OCI-LY3 (cell line): ENCODE measurements at regions not wholly inside any gene's neighbourhood (a gene's known extent, or its start where the extent isn't known, plus 50 kb on each side); places are given as distances from the start of the nearest gene placed in this dataset.

Experiments
- H2AFZ ChIP-seq: fragments of 200-600, 300-600 bp; shearing (Covaris generic); 2 replicates; pipeline ENCODE4 v1.6.0; 2014; ENCODE audit warnings: antibody characterized with exemption, low read depth, low read length
- H3K27ac ChIP-seq: fragments of 200-600, 300-600 bp; sonication (generic); 2 replicates; pipeline ENCODE4 v1.5.1; 2014; ENCODE audit warnings: mild to moderate bottlenecking, low read length, moderate library complexity, mixed read lengths
- H3K27me3 ChIP-seq: fragments of 200-600, 300-600 bp; sonication (generic); 2 replicates; pipeline ENCODE4 v1.6.1; 2014; ENCODE audit warnings: low read depth, low read length, mixed read lengths
- H3K36me3 ChIP-seq: fragments of 200-600, 300-600 bp; sonication (generic); replicated peaks from 2 replicates; pipeline ENCODE3; 2014; ENCODE audit warnings: low read depth, low read length, mixed read lengths
- H3K4me1 ChIP-seq: fragments of 300-600, 200-600 bp; sonication (generic); 2 replicates; pipeline ENCODE4 v1.6.1; 2014; ENCODE audit warnings: low read length, mixed read lengths
- H3K4me2 ChIP-seq: fragments of 200-600, 300-600 bp; sonication (generic); 2 replicates; pipeline ENCODE4 v1.6.1; 2014; ENCODE audit warnings: low read length, mixed read lengths
- H3K4me3 ChIP-seq: fragments of 300-600, 200-600 bp; sonication (generic); 2 replicates; pipeline ENCODE4 v1.5.1; 2014; ENCODE audit warnings: antibody characterized with exemption, mild to moderate bottlenecking, low read length, moderate library complexity
- H3K79me2 ChIP-seq: fragments of 300-600, 200-600 bp; shearing (Covaris generic); 2 replicates; pipeline ENCODE4 v1.6.1; 2014; ENCODE audit warnings: mild to moderate bottlenecking, low read length, mixed read lengths
- H3K9ac ChIP-seq: fragments of 300-600, 200-600 bp; shearing (Covaris generic); 2 replicates; pipeline ENCODE4 v1.6.0; 2014; ENCODE audit warnings: mild to moderate bottlenecking, low read length, moderate library complexity
- H3K9me3 ChIP-seq: fragments of 200-600, 300-600 bp; shearing (Covaris generic); 2 replicates; pipeline ENCODE4 v1.6.1; 2014; ENCODE audit warnings: low read length, mixed read lengths; ENCODE audit not compliant: insufficient read depth
- H4K20me1 ChIP-seq: fragments of 200-600, 300-600 bp; sonication (generic); 2 replicates; pipeline ENCODE4 v1.6.1; 2016; ENCODE audit warnings: low read length, mixed read lengths; ENCODE audit not compliant: insufficient read depth
- EZH2phosphoT487 ChIP-seq: fragments of 200-600 bp; shearing (Covaris generic); IDR thresholded peaks from 2 replicates; pipeline ENCODE4 v1.6.1; 2018; ENCODE audit warnings: antibody characterized with exemption, mixed run types, low read depth
- TF ChIP-seq, protein P1 (sequence below): fragments of 200-600, 300-600 bp; sonication (generic); IDR thresholded peaks from 2 replicates; pipeline ENCODE4 v1.5.1; 2014; ENCODE audit warnings: antibody characterized with exemption, low read length, low read depth

DNA sequence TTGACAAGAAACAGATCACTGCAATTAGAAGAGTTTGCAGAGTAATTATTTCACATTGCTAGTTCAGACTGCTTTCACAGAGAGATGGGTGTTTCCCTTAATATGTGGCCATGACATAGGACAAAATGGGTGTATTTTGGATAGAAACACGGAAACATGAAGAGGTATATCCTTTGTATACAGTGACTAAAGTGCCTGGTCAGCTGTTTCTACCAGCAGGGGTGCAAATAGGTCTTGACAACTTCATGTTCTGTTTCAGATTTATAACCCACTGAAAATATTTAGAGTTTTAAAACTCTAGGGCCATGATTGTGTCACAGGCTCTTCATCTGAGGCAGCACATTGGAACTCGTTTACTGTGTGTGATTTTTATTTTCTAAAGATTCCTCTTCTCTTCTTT is 357.1 kb upstream of the TNP1 start:
- Histone ChIP-seq H3K9me3 (peaks cover 11% of the 10 kb centered on the region), H2AFZ (no peak overlapping the region), H3K36me3 (no peaks in the 10 kb centered on the region), H3K27me3 (peaks cover 62% of the 10 kb centered on the region), H3K4me2 (no peak overlapping the region), H3K4me3 (no peak overlapping the region), H4K20me1 (no peaks in the 10 kb centered on the region), H3K27ac (no peak overlapping the region), H3K4me1 (peaks cover 18% of the 10 kb centered on the region), H3K79me2 (no peaks in the 10 kb centered on the region), H3K9ac (no peak overlapping the region)
- no peak for TF ChIP-seq EZH2phosphoT487
- TF ChIP-seq, protein P1, sequence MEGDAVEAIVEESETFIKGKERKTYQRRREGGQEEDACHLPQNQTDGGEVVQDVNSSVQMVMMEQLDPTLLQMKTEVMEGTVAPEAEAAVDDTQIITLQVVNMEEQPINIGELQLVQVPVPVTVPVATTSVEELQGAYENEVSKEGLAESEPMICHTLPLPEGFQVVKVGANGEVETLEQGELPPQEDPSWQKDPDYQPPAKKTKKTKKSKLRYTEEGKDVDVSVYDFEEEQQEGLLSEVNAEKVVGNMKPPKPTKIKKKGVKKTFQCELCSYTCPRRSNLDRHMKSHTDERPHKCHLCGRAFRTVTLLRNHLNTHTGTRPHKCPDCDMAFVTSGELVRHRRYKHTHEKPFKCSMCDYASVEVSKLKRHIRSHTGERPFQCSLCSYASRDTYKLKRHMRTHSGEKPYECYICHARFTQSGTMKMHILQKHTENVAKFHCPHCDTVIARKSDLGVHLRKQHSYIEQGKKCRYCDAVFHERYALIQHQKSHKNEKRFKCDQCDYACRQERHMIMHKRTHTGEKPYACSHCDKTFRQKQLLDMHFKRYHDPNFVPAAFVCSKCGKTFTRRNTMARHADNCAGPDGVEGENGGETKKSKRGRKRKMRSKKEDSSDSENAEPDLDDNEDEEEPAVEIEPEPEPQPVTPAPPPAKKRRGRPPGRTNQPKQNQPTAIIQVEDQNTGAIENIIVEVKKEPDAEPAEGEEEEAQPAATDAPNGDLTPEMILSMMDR: no peak

DNA sequence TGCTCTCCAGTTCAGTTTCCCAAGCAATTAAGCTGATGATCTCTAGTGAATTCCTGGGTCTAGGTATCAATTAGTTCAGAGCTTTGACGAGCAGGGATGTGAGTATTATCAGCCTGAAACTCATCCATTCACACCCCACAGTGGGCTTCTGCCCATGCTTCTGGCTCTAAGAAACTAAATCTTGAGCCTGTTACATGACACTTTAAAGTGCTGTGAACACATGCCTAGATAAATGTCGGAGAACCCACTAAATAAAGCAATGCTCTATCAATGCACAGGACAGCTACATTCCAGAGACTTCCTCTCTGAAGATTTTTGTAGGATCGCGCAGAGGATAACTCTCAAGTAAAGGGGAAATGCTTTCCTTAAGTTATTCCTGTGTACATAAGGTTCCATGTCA is 356.5 kb upstream of the TNP1 start:
- 0 out of 2 replicates have a peak, but pooled peaks cover 5% of the 10 kb centered on the region for H3K9me3 ChIP-seq
- no peaks in the 10 kb centered on the region for H3K79me2 ChIP-seq
- H3K9ac ChIP-seq: no peak overlapping the region
- no peak overlapping the region for H3K4me2 ChIP-seq
- no peak overlapping the region for H3K4me3 ChIP-seq
- no peaks in the 10 kb centered on the region for H4K20me1 ChIP-seq
- TF ChIP-seq, protein P1: no peak
- TF ChIP-seq EZH2phosphoT487: no peak
- H3K27me3 ChIP-seq: peaks cover 55% of the 10 kb centered on the region
- H3K27ac ChIP-seq: no peak overlapping the region
- peaks cover 15% of the 10 kb centered on the region for H3K4me1 ChIP-seq
- no peaks in the 10 kb centered on the region for H3K36me3 ChIP-seq
- H2AFZ ChIP-seq: no peak overlapping the region

DNA sequence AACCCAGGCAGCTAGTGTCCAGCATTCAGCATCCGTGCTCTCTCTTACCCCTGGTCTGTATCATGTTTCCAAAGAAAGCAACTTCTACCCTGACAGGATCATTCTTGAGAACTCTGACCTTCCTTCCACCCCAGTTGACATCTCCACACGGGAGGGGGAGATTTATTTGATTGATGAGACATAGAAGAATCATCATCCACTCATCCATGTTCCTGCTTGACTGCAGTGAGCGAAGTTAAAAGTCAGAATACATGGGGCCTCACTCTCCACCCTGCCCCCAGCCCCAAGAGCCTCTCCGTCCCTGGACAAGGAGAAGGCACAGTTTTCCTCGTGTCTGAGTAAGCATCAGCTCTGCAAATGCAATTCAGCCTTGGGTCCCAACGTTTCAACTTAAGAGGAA is 356.0 kb upstream of the TNP1 start:
- Histone ChIP-seq H3K27ac (no peak overlapping the region), H2AFZ (no peak overlapping the region), H3K27me3 (peaks cover 51% of the 10 kb centered on the region), H3K9ac (no peak overlapping the region), H3K9me3 (0 out of 2 replicates have a peak, but pooled peaks cover 1% of the 10 kb centered on the region), H3K79me2 (no peaks in the 10 kb centered on the region), H4K20me1 (no peaks in the 10 kb centered on the region), H3K4me3 (no peak overlapping the region), H3K36me3 (no peaks in the 10 kb centered on the region), H3K4me1 (peaks cover 15% of the 10 kb centered on the region), H3K4me2 (no peak overlapping the region)
- TF ChIP-seq, protein P1: no peak
- TF ChIP-seq EZH2phosphoT487: no peak

DNA sequence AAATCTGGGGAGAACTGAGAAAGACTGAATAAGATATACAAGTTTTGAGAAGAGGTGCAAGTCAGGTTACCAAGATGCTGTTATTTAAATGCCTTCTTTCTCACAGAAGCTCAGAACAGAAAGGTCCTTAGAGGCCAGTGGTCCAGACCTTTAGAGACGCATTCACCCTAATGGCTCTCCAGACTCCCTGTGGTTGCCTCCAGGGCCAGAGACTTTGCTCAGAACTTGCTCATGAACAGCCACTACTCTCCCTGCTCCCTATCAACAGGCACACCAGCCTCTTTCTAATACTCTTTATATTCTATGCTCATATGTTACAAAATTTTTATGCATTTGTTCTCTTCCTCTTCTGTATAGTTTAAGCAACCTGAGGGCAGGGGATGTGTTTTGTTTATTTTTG is 349.0 kb upstream of the TNP1 start:
- peaks cover 6% of the 10 kb centered on the region; the same call in 1 of the 2 replicates for H3K27me3 ChIP-seq
- H3K9ac ChIP-seq: no peak overlapping the region
- H2AFZ ChIP-seq: no peak overlapping the region
- TF ChIP-seq EZH2phosphoT487: no peak
- TF ChIP-seq, protein P1: no peak
- H3K9me3 ChIP-seq: no peaks in the 10 kb centered on the region
- no peaks in the 10 kb centered on the region for H4K20me1 ChIP-seq
- no peak overlapping the region for H3K27ac ChIP-seq
- no peak overlapping the region for H3K4me3 ChIP-seq
- H3K79me2 ChIP-seq: no peaks in the 10 kb centered on the region
- H3K4me1 ChIP-seq: no peaks in the 10 kb centered on the region
- H3K4me2 ChIP-seq: no peak overlapping the region
- H3K36me3 ChIP-seq: no peaks in the 10 kb centered on the region
